ENCODE measurements at regions not wholly inside any gene's neighbourhood (a gene's known extent, or its start where the extent isn't known, plus 50 kb on each side); places are given as distances from the start of the nearest gene placed in this dataset.

GRCh38 chr5:10049858-10050455 is 199.7 kb downstream of the ATPSCKMT start:
- Histone ChIP-seq H3K79me2 (ENCODE audit: low read depth) (no peaks in the 10 kb centered on the region), H3K27me3 (no peaks in the 10 kb centered on the region), H3K4me2 (no peak overlapping the region), H3K27ac (no peak overlapping the region), H3K9me3 (ENCODE audit: low read depth) (no peaks in the 10 kb centered on the region), H2AFZ (replicated peaks) (no peak overlapping the region), H3K9ac (no peak overlapping the region), H3K36me3 (no peaks in the 10 kb centered on the region), H3K4me3 (no peak overlapping the region), H3F3A (ENCODE audit: low read depth) (no peaks in the 10 kb centered on the region), H3K4me1 (no peaks in the 10 kb centered on the region), H4K20me1 (ENCODE audit: low read depth) (no peaks in the 10 kb centered on the region)
- no peak for TF ChIP-seq EZH2phosphoT487 (IDR thresholded peaks at IDR 0.05)
- no peak for TF ChIP-seq CTCF (IDR thresholded peaks at IDR 0.05)
- no peak for TF ChIP-seq EZH2 (IDR thresholded peaks at IDR 0.05)
- Mint-ChIP-seq H3K36me3 (peaks cover 8% of the 10 kb centered on the region), H3K4me1 (peaks cover 11% of the 10 kb centered on the region), H3K27ac (no peak overlapping the region), H3K4me3 (no peak overlapping the region), H3K27me3 (ENCODE audit: insufficient read depth, low read depth) (peaks cover 2% of the 10 kb centered on the region), H3K9me3 (peaks cover 39% of the 10 kb centered on the region)
- DNase-seq (ENCODE audit: low spot score): no peak

GRCh38 chr5:10046676-10047075 is 203.0 kb downstream of the ATPSCKMT start:
- TF ChIP-seq CTCF (IDR thresholded peaks at IDR 0.05) (no peak), EZH2phosphoT487 (IDR thresholded peaks at IDR 0.05) (no peak), EZH2 (IDR thresholded peaks at IDR 0.05) (no peak)
- no peak overlapping the region for H3K27ac Mint-ChIP-seq
- H3K4me1 Mint-ChIP-seq: peaks cover 11% of the 10 kb centered on the region

GRCh38 chr5:10045376-10045775 is 204.3 kb downstream of the ATPSCKMT start:
- Histone ChIP-seq H4K20me1 (ENCODE audit: low read depth) (no peaks in the 10 kb centered on the region), H3K4me3 (no peak overlapping the region), H3K9ac (no peak overlapping the region), H3K4me2 (no peak overlapping the region), H3F3A (ENCODE audit: low read depth) (no peaks in the 10 kb centered on the region), H3K27me3 (no peaks in the 10 kb centered on the region), H3K79me2 (ENCODE audit: low read depth) (no peaks in the 10 kb centered on the region), H2AFZ (replicated peaks) (no peak overlapping the region), H3K36me3 (no peaks in the 10 kb centered on the region), H3K4me1 (no peaks in the 10 kb centered on the region), H3K27ac (no peak overlapping the region), H3K9me3 (ENCODE audit: low read depth) (no peaks in the 10 kb centered on the region)
- no peak overlapping the region for H3K27ac Mint-ChIP-seq
- H3K9me3 Mint-ChIP-seq: peaks cover 15% of the 10 kb centered on the region
- peaks cover 2% of the 10 kb centered on the region for H3K27me3 Mint-ChIP-seq (ENCODE audit: insufficient read depth, low read depth)
- H3K4me1 Mint-ChIP-seq: peaks cover 11% of the 10 kb centered on the region
- peaks cover 4% of the 10 kb centered on the region for H3K36me3 Mint-ChIP-seq
- TF ChIP-seq EZH2 (IDR thresholded peaks at IDR 0.05): no peak
- no peak for TF ChIP-seq EZH2phosphoT487 (IDR thresholded peaks at IDR 0.05)
- no peak for TF ChIP-seq CTCF (IDR thresholded peaks at IDR 0.05)
- DNase-seq (ENCODE audit: low spot score): no peak
- H3K4me3 Mint-ChIP-seq: no peak overlapping the region

More at GRCh38 chr5:10046676-10047075, 203.0 kb downstream of the ATPSCKMT start:
- H2AFZ ChIP-seq (replicated peaks): no peak overlapping the region
- H3K9me3 Mint-ChIP-seq: peaks cover 26% of the 10 kb centered on the region
- no peak overlapping the region for H3K9ac ChIP-seq
- H3K4me3 ChIP-seq: no peak overlapping the region
- H3K27me3 Mint-ChIP-seq (ENCODE audit: insufficient read depth, low read depth): peaks cover 2% of the 10 kb centered on the region
- H3K9me3 ChIP-seq (ENCODE audit: low read depth): no peaks in the 10 kb centered on the region
- H3K36me3 ChIP-seq: no peaks in the 10 kb centered on the region
- H3K4me3 Mint-ChIP-seq: no peak overlapping the region
- DNase-seq (ENCODE audit: low spot score): no peak
- no peaks in the 10 kb centered on the region for H4K20me1 ChIP-seq (ENCODE audit: low read depth)
- H3K27me3 ChIP-seq: no peaks in the 10 kb centered on the region
- H3K4me2 ChIP-seq: no peak overlapping the region
- H3K4me1 ChIP-seq: no peaks in the 10 kb centered on the region
- H3K27ac ChIP-seq: no peak overlapping the region
- no peaks in the 10 kb centered on the region for H3F3A ChIP-seq (ENCODE audit: low read depth)
- peaks cover 8% of the 10 kb centered on the region for H3K36me3 Mint-ChIP-seq
- no peaks in the 10 kb centered on the region for H3K79me2 ChIP-seq (ENCODE audit: low read depth)

All from neural progenitor cell (in vitro differentiated cells).